ENCODE measurements at regions not wholly inside any gene's neighbourhood (a gene's known extent, or its start where the extent isn't known, plus 50 kb on each side); places are given as distances from the start of the nearest gene placed in this dataset.

DNA sequence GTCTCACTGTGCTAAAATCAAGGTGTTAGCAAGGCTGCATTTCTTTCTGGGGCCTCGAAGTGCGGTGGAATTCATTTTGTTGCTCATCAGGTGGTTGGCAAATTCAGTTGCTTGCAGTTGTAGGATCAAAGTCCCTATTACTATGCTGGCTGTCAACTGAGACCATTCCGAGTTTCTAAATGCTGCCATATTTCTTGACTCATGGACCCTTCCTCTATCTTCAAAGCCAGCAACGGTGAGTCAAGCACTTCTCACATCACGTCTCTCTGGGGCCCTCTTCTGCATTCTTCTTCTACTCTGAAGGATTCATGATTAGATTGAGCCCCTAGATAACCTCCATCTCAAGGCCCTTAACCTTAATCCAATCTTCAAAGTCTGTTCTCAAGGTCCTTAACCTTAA, 619.7 kb downstream of the HACE1 start:
- H3K27me3 Mint-ChIP-seq (ENCODE audit: low read depth), result no peaks in the 10 kb centered on the region
- no peak for ATAC-seq

GRCh38 chr6:104229057-104229456, 630.7 kb downstream of the HACE1 start:
- Mint-ChIP-seq H3K27me3 (ENCODE audit: low read depth) (no peaks in the 10 kb centered on the region), H3K4me3 (no peak overlapping the region), H3K9me3 (peaks cover 7% of the 10 kb centered on the region), H3K27ac (no peak overlapping the region), H3K4me1 (no peaks in the 10 kb centered on the region), H3K36me3 (0 out of 2 replicates have a peak, but pooled peaks cover 1% of the 10 kb centered on the region)
- TF ChIP-seq GRHL2 (CRISPR knock-in tag; IDR thresholded peaks at IDR 0.05; ENCODE audit: insufficient replicate concordance, severe bottlenecking), result no peak
- TF ChIP-seq, protein P1, sequence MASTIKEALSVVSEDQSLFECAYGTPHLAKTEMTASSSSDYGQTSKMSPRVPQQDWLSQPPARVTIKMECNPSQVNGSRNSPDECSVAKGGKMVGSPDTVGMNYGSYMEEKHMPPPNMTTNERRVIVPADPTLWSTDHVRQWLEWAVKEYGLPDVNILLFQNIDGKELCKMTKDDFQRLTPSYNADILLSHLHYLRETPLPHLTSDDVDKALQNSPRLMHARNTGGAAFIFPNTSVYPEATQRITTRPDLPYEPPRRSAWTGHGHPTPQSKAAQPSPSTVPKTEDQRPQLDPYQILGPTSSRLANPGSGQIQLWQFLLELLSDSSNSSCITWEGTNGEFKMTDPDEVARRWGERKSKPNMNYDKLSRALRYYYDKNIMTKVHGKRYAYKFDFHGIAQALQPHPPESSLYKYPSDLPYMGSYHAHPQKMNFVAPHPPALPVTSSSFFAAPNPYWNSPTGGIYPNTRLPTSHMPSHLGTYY (CRISPR knock-in tag; IDR thresholded peaks at IDR 0.05), result no peak
- no peak for TF ChIP-seq HMGA2 (CRISPR knock-in tag; IDR thresholded peaks at IDR 0.05)
- TF ChIP-seq ATF2 (CRISPR knock-in tag; IDR thresholded peaks at IDR 0.05; ENCODE audit: borderline replicate concordance, low read depth), result no peak
- no peak for TF ChIP-seq ZNF232 (CRISPR knock-in tag; IDR thresholded peaks at IDR 0.05)
- no peak for TF ChIP-seq CREB1 (CRISPR knock-in tag; IDR thresholded peaks at IDR 0.05)
- TF ChIP-seq, protein P2, sequence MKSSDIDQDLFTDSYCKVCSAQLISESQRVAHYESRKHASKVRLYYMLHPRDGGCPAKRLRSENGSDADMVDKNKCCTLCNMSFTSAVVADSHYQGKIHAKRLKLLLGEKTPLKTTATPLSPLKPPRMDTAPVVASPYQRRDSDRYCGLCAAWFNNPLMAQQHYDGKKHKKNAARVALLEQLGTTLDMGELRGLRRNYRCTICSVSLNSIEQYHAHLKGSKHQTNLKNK (CRISPR knock-in tag; IDR thresholded peaks at IDR 0.05), result no peak
- TF ChIP-seq, protein P3, sequence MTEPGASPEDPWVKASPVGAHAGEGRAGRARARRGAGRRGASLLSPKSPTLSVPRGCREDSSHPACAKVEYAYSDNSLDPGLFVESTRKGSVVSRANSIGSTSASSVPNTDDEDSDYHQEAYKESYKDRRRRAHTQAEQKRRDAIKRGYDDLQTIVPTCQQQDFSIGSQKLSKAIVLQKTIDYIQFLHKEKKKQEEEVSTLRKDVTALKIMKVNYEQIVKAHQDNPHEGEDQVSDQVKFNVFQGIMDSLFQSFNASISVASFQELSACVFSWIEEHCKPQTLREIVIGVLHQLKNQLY (CRISPR knock-in tag; IDR thresholded peaks at IDR 0.05), result no peak
- no peak for TF ChIP-seq ZNF138 (CRISPR knock-in tag; conservative IDR thresholded peaks at IDR 0.05)
- no peak for TF ChIP-seq NFATC4 (CRISPR knock-in tag; IDR thresholded peaks at IDR 0.05)
- TF ChIP-seq GTF2I (CRISPR knock-in tag; conservative IDR thresholded peaks at IDR 0.05), result no peak
- no peak for TF ChIP-seq ZNF219 (CRISPR knock-in tag; IDR thresholded peaks at IDR 0.05; ENCODE audit: borderline replicate concordance)
- TF ChIP-seq ZNF121 (CRISPR knock-in tag; IDR thresholded peaks at IDR 0.05), result no peak
- TF ChIP-seq JUN (CRISPR knock-in tag; IDR thresholded peaks at IDR 0.05), result no peak
- TF ChIP-seq KAT7 (CRISPR knock-in tag; IDR thresholded peaks at IDR 0.05; ENCODE audit: borderline replicate concordance), result no peak
- no peak for TF ChIP-seq ESRRA (CRISPR knock-in tag; IDR thresholded peaks at IDR 0.05; ENCODE audit: borderline replicate concordance)
- no peak for TF ChIP-seq ZNF423 (CRISPR knock-in tag; IDR thresholded peaks at IDR 0.05)
- no peak for TF ChIP-seq RELA (CRISPR knock-in tag; IDR thresholded peaks at IDR 0.05; ENCODE audit: borderline replicate concordance)
- TF ChIP-seq, protein P4, sequence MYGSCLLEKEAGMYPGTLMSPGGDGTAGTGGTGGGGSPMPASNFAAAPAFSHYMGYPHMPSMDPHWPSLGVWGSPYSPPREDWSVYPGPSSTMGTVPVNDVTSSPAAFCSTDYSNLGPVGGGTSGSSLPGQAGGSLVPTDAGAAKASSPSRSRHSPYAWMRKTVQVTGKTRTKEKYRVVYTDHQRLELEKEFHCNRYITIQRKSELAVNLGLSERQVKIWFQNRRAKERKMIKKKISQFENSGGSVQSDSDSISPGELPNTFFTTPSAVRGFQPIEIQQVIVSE (CRISPR knock-in tag; IDR thresholded peaks at IDR 0.05; ENCODE audit: borderline replicate concordance), result no peak
- CTCF ChIA-PET, result interaction anchor here (1.2 kb wide), 1 partner anchor 9 kb away, joined by 3 read pairs; no protein-coding TSS in a partner anchor
- POLR2A ChIA-PET, result no interaction called here
- ATAC-seq, result no peak
- DNase-seq (ENCODE audit: low spot score), result no peak

More for the DNA sequence above, 619.7 kb downstream of the HACE1 start:
- H3K9me3 Mint-ChIP-seq, result no peaks in the 10 kb centered on the region
- ChIA-PET POLR2A (no interaction called here), CTCF (no interaction called here)
- TF ChIP-seq ZNF138 (CRISPR knock-in tag; conservative IDR thresholded peaks at IDR 0.05) (no peak), E2F1 (CRISPR knock-in tag; IDR thresholded peaks at IDR 0.05) (no peak), JAZF1 (CRISPR knock-in tag; IDR thresholded peaks at IDR 0.05) (no peak)
- no peak overlapping the region for H3K27ac Mint-ChIP-seq
- DNase-seq (ENCODE audit: low spot score), result no peak
- no peak overlapping the region for H3K4me3 Mint-ChIP-seq
- H3K36me3 Mint-ChIP-seq, result no peaks in the 10 kb centered on the region
- no peaks in the 10 kb centered on the region; the same call in 1 of the 2 replicates for H3K4me1 Mint-ChIP-seq

Measured in WTC11 (cell line).